Keratinocyte (primary cell): ENCODE measurements at regions not wholly inside any gene's neighbourhood (a gene's known extent, or its start where the extent isn't known, plus 50 kb on each side); places are given as distances from the start of the nearest gene placed in this dataset.

Experiments used
- EZH2 ChIP-seq: IDR thresholded peaks from one replicate; pipeline ENCODE4 v1.6.1; 2012; ENCODE audit warnings: inconsistent platforms, mild to moderate bottlenecking, low read length, moderate library complexity
- TF ChIP-seq, protein P1 (sequence below), 3 experiments: IDR thresholded peaks in 1 of 3; conservative IDR thresholded peaks in 1 of 3; optimal IDR thresholded peaks in 1 of 3; 2 replicates in 2 of 3; 3 replicates in 1 of 3; pipeline versions ENCODE3 to v1.5.1; 2011; ENCODE audit warnings: low read length in 3 of 3, mild to moderate bottlenecking in 3 of 3, moderate library complexity in 2 of 3, control low read depth in 1 of 3, inconsistent platforms in 1 of 3; ENCODE audit not compliant: insufficient read depth in 2 of 3; ENCODE audit errors: extremely low read depth in 1 of 3

DNA sequence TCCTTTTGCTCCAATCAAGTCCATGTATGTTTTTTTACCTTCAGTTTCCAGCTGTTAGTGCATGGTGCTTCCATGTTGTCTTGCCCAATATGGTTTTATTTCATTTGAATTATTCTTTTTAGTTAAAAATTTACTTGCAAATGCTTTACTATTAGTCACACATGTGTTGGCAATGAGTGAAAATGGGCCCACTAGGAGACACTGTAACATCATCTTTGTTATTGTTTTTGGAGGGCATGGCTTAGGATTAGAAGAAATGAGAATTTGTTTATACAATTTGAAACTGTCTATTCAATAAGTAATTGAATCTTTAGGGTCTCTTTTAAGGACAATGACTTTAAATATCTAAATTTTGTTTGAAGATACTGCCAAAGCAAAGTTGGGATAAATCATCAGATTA, 133.7 kb downstream of the BRMS1L start:
- TF ChIP-seq, protein P1, sequence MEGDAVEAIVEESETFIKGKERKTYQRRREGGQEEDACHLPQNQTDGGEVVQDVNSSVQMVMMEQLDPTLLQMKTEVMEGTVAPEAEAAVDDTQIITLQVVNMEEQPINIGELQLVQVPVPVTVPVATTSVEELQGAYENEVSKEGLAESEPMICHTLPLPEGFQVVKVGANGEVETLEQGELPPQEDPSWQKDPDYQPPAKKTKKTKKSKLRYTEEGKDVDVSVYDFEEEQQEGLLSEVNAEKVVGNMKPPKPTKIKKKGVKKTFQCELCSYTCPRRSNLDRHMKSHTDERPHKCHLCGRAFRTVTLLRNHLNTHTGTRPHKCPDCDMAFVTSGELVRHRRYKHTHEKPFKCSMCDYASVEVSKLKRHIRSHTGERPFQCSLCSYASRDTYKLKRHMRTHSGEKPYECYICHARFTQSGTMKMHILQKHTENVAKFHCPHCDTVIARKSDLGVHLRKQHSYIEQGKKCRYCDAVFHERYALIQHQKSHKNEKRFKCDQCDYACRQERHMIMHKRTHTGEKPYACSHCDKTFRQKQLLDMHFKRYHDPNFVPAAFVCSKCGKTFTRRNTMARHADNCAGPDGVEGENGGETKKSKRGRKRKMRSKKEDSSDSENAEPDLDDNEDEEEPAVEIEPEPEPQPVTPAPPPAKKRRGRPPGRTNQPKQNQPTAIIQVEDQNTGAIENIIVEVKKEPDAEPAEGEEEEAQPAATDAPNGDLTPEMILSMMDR (optimal IDR thresholded peaks at IDR 0.05 in 1 of 3, IDR thresholded peaks at IDR 0.05 in 1 of 3, conservative IDR thresholded peaks at IDR 0.05 in 1 of 3; ENCODE audit: extremely low read depth in 1 of 3, insufficient read depth in 2 of 3, low read length in 3 of 3): no peak
- no peak for TF ChIP-seq EZH2
